ENCODE measurements at regions not wholly inside any gene's neighbourhood (a gene's known extent, or its start where the extent isn't known, plus 50 kb on each side); places are given as distances from the start of the nearest gene placed in this dataset.

DNA sequence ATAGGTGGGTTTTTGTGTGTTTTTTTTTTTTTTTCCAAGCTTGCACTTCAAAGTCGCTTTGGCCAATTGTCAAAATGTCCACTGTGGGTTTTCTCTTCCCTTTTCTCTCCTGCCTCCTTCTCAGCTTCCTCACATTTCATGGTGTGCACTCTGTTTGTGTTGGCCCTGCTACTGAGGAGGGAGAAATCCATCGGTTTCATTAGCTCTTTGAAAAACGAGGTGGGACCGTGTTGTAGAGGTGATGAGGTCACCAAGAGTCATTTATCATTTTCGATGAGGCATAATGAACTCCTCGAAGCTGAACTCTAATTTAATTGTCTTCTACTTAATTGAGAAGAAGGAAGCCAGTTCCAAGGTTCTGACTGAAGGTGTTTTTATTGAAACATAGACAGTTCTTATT is 174.4 kb upstream of the TOX3 start:
- H3K27ac Mint-ChIP-seq: no peak overlapping the region
- H3K27me3 Mint-ChIP-seq (ENCODE audit: low read depth): no peaks in the 10 kb centered on the region
- H3K4me3 Mint-ChIP-seq: no peak overlapping the region
- no peak for DNase-seq (ENCODE audit: low spot score)
- H3K36me3 Mint-ChIP-seq (ENCODE audit: low read depth): no peaks in the 10 kb centered on the region
- H3K4me1 Mint-ChIP-seq (ENCODE audit: low read depth): no peaks in the 10 kb centered on the region
- peaks cover 19% of the 10 kb centered on the region for H3K9me3 Mint-ChIP-seq

DNA sequence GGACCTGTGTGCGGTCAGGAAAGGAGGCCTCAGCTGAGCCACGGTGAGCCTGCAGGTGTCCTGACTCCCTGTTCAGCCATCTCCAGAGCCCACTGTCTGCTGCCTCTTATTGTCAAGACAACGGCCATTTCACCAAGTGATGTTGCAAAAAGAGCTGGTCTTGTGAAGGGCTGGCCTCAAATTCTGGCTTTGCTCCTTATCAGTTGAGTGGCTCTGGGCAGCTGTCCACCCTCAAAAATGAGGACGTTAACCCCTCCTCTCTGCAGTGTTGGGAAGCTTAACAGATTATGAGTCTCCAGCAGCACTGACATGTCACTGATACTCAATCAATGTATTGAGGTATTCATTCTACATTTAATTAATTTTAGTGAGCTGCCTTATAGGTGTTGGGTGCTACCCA is 171.1 kb upstream of the TOX3 start:
- DNase-seq (ENCODE audit: low spot score): no peak
- H3K27me3 Mint-ChIP-seq (ENCODE audit: low read depth): no peaks in the 10 kb centered on the region

DNA sequence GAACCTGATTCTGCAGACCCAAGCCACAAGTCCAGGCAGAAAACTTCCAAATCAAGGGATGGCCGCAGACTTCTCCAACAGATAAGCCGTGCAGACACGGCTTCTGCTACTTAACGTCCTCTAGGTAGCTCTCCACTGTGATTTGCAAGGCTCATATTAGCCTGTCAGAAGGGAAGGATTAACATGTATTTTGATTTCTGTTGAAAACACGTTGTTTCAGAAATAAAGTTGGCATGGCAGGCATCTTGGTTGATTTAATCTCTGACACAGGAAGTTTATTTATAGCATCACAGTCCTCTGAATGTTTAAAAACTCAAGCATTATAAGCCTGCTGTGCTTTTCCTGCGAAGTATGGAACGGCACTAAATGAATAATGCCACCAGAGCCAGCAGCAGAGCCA is 166.8 kb upstream of the TOX3 start:
- H3K4me3 Mint-ChIP-seq: no peak overlapping the region
- H3K36me3 Mint-ChIP-seq (ENCODE audit: low read depth): no peaks in the 10 kb centered on the region
- H3K4me1 Mint-ChIP-seq (ENCODE audit: low read depth): no peaks in the 10 kb centered on the region
- H3K27me3 Mint-ChIP-seq (ENCODE audit: low read depth): no peaks in the 10 kb centered on the region
- no peak for DNase-seq (ENCODE audit: low spot score)
- H3K27ac Mint-ChIP-seq: no peak overlapping the region
- H3K9me3 Mint-ChIP-seq: peaks cover 17% of the 10 kb centered on the region

More for the DNA sequence above, 171.1 kb upstream of the TOX3 start:
- Mint-ChIP-seq H3K4me1 (ENCODE audit: low read depth) (no peaks in the 10 kb centered on the region), H3K36me3 (ENCODE audit: low read depth) (no peaks in the 10 kb centered on the region), H3K4me3 (no peak overlapping the region), H3K9me3 (peaks cover 22% of the 10 kb centered on the region), H3K27ac (no peak overlapping the region)

DNA sequence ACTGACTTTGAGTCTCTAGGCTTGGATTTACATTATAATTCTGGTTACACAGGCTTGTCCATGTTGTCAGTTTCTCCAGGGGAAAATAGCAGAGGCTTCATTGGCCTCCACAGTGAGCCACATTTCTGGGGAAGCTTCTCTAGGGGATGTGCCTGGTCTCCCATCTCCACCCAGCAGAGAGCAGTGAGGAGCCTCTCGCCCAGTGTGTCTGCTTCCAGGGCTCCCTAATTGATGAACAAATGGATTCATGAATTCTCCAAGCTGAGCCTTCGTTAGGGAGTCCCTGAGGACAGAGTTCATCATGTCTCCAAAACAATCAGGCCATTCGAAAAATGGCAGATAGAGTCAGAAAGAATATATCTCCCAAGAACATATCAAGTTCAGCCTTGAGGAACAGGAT is 162.4 kb upstream of the TOX3 start:
- Mint-ChIP-seq H3K9me3 (peaks cover 8% of the 10 kb centered on the region), H3K36me3 (ENCODE audit: low read depth) (no peaks in the 10 kb centered on the region), H3K4me1 (ENCODE audit: low read depth) (no peaks in the 10 kb centered on the region), H3K4me3 (no peak overlapping the region), H3K27me3 (ENCODE audit: low read depth) (no peaks in the 10 kb centered on the region), H3K27ac (no peak overlapping the region)
- DNase-seq (ENCODE audit: low spot score): no peak

DNA sequence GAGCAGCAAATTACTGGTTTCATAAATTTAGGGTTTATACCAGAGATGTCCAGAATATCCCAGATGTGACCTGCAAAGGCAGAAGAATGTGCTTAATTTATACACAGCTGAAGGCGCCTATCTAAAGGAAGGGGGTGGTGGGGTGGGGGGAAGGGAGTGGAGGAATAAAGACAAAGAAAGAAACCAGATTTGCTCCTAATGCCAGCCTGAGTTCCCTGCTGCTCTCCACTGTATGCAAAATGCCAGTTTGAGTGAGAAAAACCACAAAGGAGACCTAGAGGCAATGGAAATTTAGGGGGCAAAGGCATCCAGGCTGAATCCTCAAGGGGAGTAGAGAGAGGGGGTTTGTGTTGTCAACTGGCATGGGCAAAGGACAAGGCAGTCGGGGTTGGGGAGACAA is 161.5 kb upstream of the TOX3 start:
- Mint-ChIP-seq H3K27ac (no peak overlapping the region), H3K4me1 (ENCODE audit: low read depth) (no peaks in the 10 kb centered on the region), H3K4me3 (no peak overlapping the region), H3K36me3 (ENCODE audit: low read depth) (no peaks in the 10 kb centered on the region), H3K27me3 (ENCODE audit: low read depth) (no peaks in the 10 kb centered on the region), H3K9me3 (peaks cover 8% of the 10 kb centered on the region)
- DNase-seq (ENCODE audit: low spot score): no peak

DNA sequence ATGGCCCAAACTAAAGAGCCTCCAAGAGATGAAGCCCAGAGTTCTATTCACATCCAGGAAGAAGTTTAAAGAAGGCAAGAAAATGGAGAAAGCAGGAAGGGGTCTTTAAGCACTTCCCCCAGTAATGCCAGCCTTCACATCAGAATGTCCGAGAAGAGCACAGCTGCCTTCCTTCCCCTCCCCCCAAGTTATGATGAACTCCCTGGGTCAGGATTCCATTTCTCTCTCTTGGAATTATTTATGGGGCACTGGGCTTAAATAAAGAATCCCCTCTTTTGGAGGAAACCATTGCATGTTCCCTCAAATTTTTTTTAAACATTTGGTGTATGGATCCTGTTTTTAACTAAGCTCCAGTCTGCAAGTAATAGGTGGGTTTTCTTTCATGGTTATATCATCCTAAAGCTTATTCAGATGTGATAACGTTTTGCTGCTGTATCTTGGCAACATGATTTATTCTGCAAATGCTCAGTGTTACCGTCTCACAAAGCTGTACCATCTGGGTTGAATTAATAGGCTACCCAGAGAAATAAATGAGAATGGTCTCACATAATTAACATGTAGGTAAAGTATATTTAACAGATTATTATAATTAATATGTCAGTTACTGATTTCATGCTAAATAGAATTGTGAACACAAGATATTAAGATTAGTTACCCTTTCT is 160.9 kb upstream of the TOX3 start:
- H3K4me1 Mint-ChIP-seq (ENCODE audit: low read depth): no peaks in the 10 kb centered on the region
- H3K27ac Mint-ChIP-seq: no peak overlapping the region
- peaks cover 8% of the 10 kb centered on the region for H3K9me3 Mint-ChIP-seq
- no peak overlapping the region for H3K4me3 Mint-ChIP-seq
- H3K27me3 Mint-ChIP-seq (ENCODE audit: low read depth): no peaks in the 10 kb centered on the region
- H3K36me3 Mint-ChIP-seq (ENCODE audit: low read depth): no peaks in the 10 kb centered on the region
- no peak for DNase-seq (ENCODE audit: low spot score)

DNA sequence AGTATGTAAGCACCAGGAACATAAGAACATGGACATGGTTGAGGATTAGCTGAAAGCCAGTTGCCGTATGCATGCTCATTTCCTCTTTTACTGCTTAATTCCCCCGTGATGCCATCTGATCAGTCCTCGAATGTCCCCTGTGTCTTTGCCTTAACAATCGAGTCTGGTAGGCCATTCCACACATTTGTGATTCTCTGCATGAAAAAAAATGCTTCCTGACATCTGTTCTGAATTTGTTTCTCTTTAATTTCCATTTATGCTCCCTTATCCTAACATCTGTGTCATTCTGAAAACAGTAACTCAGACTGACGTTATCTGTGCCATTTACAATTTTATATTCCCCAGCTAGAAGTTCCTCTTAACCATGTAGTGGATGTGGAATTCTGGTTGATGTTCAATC is 158.2 kb upstream of the TOX3 start:
- H3K36me3 Mint-ChIP-seq (ENCODE audit: low read depth): no peaks in the 10 kb centered on the region
- no peaks in the 10 kb centered on the region for H3K4me1 Mint-ChIP-seq (ENCODE audit: low read depth)
- no peak for DNase-seq (ENCODE audit: low spot score)

DNA sequence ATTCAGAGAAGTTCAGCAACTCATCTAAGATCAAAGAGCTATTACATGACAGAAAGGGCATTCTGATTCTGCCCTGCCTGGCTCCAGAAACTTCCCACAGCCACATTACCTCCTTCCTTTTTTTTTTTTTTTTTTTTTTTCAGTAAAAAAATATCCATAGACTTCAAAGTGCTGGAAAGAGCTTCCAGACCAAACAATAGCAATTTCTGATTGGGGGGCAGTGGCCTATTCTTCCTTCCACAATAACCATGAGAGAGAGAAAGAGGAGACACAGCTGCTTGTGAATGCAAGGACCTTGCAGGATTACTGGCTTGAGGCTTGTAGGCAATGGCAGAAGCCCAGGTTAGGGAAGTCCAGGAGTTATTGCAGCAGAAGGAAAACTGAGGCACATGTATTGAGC is 151.0 kb upstream of the TOX3 start:
- H3K27ac Mint-ChIP-seq: no peak overlapping the region
- H3K4me3 Mint-ChIP-seq: no peak overlapping the region
- DNase-seq (ENCODE audit: low spot score): no peak
- H3K4me1 Mint-ChIP-seq (ENCODE audit: low read depth): no peaks in the 10 kb centered on the region
- no peaks in the 10 kb centered on the region for H3K36me3 Mint-ChIP-seq (ENCODE audit: low read depth)
- H3K9me3 Mint-ChIP-seq: peaks cover 19% of the 10 kb centered on the region
- no peaks in the 10 kb centered on the region for H3K27me3 Mint-ChIP-seq (ENCODE audit: low read depth)

More for the DNA sequence above, 158.2 kb upstream of the TOX3 start:
- H3K9me3 Mint-ChIP-seq: peaks cover 8% of the 10 kb centered on the region
- H3K4me3 Mint-ChIP-seq: no peak overlapping the region
- no peaks in the 10 kb centered on the region for H3K27me3 Mint-ChIP-seq (ENCODE audit: low read depth)
- H3K27ac Mint-ChIP-seq: no peak overlapping the region

DNA sequence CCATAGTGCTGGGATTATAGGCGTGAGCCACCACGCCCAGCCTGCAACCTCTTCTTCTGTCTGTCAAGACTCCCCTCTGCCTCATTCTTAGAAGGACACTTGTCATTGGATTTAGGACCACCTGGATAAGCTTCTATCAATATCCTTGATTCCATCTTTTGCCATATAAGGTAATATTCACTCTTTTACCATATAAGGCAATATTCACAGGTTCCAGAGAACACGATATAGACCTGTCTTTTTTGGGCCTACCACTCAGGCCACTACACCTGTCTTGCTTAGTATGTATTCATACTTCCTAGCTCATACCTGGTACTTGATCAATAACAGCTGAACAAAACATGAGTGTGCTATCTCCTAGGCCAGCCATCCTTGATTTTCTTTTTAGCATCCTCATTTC is 149.2 kb upstream of the TOX3 start:
- Mint-ChIP-seq H3K27me3 (ENCODE audit: low read depth) (no peaks in the 10 kb centered on the region), H3K27ac (no peak overlapping the region), H3K36me3 (ENCODE audit: low read depth) (no peaks in the 10 kb centered on the region), H3K9me3 (peaks cover 22% of the 10 kb centered on the region), H3K4me3 (no peak overlapping the region), H3K4me1 (ENCODE audit: low read depth) (no peaks in the 10 kb centered on the region)
- DNase-seq (ENCODE audit: low spot score): no peak

DNA sequence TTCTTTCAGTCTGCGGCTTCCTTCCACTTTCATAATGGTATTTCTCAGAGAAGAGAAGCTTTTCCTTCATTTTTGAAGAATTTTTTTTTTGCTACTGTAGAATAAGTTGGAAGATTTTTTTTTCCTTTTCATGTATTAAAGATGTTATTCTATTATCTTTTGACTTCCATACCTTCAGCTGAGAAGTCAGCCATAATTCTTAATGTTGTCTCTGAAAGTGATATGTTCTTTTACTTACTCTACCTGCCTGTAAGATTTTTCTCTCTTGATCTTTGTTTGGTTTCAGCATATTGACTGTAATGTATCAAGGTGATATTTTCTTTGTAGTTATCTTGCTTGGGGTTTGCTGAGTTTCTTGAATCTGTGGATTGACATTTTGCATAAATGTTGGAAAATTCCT is 143.5 kb upstream of the TOX3 start:
- H3K4me3 Mint-ChIP-seq: no peak overlapping the region
- no peak for DNase-seq (ENCODE audit: low spot score)
- H3K36me3 Mint-ChIP-seq (ENCODE audit: low read depth): no peaks in the 10 kb centered on the region
- no peaks in the 10 kb centered on the region for H3K4me1 Mint-ChIP-seq (ENCODE audit: low read depth)
- H3K27ac Mint-ChIP-seq: no peak overlapping the region
- no peaks in the 10 kb centered on the region for H3K27me3 Mint-ChIP-seq (ENCODE audit: low read depth)
- H3K9me3 Mint-ChIP-seq: peaks cover 21% of the 10 kb centered on the region

DNA sequence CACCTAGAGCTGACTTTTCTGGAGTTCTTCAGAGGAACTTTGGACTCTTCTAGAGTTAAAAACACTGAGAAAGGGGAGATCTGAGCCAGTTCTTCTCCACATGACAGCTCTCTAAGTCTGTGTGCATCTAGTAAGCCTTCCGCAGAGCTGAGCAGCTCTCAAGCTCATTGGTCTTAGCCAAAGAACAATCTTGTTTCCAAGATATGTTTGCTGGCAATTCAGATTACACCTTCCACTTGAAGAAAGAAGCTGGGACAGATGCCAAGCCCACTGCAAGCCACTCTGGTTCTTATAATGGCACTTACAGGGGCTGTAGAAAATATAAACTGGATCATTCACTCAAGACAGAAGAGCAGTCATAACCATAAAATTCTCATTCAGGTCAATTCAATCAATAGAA is 134.1 kb upstream of the TOX3 start:
- Mint-ChIP-seq H3K27me3 (ENCODE audit: low read depth) (no peaks in the 10 kb centered on the region), H3K36me3 (ENCODE audit: low read depth) (no peaks in the 10 kb centered on the region), H3K4me3 (no peak overlapping the region), H3K4me1 (ENCODE audit: low read depth) (no peaks in the 10 kb centered on the region), H3K9me3 (peaks cover 11% of the 10 kb centered on the region), H3K27ac (no peak overlapping the region)
- DNase-seq (ENCODE audit: low spot score): no peak

DNA sequence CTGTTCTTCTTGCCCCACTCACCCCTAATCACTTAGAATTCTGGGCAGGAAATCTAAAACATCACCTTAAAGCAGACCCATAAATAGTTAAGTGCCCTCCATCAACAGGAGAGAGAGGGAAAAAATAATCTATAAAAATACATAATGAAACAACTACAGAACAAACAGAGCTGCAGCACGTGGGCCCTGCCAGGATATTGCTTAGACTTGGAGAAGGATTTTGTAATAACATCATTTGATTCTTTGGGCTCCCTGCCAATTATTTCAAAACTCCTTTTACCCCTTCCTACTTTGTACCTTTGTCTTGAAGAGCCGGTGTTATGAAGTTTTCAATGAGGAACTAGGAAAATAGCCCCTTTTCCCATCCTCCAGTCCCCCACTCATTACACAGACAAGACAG is 130.6 kb upstream of the TOX3 start:
- peaks cover 10% of the 10 kb centered on the region for H3K9me3 Mint-ChIP-seq
- no peak overlapping the region for H3K4me3 Mint-ChIP-seq
- H3K27ac Mint-ChIP-seq: no peak overlapping the region
- no peaks in the 10 kb centered on the region for H3K27me3 Mint-ChIP-seq (ENCODE audit: low read depth)
- H3K4me1 Mint-ChIP-seq (ENCODE audit: low read depth): no peaks in the 10 kb centered on the region
- no peak for DNase-seq (ENCODE audit: low spot score)
- H3K36me3 Mint-ChIP-seq (ENCODE audit: low read depth): no peaks in the 10 kb centered on the region

DNA sequence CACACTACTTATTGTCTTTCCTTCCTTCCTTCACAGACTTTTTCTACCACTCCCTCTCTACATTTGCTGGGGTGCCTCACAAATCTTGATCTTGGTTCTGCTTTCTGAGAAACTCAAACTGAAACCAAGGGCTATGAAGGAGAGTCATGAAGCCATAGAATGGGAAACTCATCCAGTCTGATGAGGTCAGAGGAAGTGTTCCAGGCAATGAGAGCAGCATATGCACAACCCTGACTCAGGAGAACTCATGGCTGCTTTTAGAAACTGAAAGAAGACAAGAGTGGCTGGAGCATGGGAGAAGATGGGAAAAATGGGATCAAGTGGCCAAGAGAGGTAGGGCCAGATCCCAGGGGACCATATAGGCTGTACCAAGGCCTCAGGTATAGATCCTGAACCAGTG is 130.0 kb upstream of the TOX3 start:
- Mint-ChIP-seq H3K27ac (no peak overlapping the region), H3K36me3 (ENCODE audit: low read depth) (no peaks in the 10 kb centered on the region), H3K4me1 (ENCODE audit: low read depth) (no peaks in the 10 kb centered on the region), H3K4me3 (no peak overlapping the region), H3K9me3 (peaks cover 12% of the 10 kb centered on the region), H3K27me3 (ENCODE audit: low read depth) (no peaks in the 10 kb centered on the region)
- DNase-seq (ENCODE audit: low spot score): no peak

DNA sequence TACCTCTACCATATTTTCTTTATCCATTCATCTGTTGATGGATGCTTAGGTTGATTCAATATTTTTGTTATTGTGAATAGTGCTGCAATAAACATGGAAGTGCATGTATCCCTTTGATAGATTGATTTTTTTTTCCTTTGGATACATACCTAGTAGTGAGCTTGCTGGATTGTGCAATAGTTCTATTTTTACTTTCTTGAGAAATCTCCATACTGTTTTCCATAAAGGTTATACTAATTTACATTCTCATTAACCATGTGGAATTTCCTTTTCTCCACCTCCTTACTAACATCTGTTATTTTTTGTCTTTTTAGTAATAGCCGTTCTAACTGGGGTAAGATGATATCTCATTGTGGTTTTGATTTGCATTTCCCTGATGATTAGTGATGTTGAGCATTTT is 124.6 kb upstream of the TOX3 start:
- Mint-ChIP-seq H3K27me3 (ENCODE audit: low read depth) (no peaks in the 10 kb centered on the region), H3K4me1 (ENCODE audit: low read depth) (no peaks in the 10 kb centered on the region), H3K36me3 (ENCODE audit: low read depth) (no peaks in the 10 kb centered on the region)

DNA sequence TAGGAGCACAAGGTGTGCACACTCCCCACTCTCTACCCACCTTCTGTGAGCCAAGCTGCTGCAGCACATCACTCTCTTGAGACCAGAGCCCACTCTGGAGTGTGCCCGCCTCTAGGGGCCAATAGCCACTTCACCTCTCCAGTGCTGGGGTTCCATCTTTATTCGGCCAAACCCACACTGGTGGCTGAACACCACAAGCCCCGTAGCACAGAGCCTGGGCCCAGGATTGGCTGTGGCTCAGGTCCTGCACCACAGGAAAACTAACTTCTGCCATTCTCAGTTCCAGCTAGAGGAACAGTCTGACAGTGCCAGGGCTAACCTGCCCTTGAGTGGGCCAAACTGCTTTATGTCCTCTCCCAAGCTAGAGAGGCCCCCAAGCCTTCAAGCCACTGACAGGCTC is 111.0 kb upstream of the TOX3 start:
- no peak for DNase-seq (ENCODE audit: low spot score)

More for the DNA sequence above, 124.6 kb upstream of the TOX3 start:
- Mint-ChIP-seq H3K27ac (no peak overlapping the region), H3K9me3 (peaks cover 19% of the 10 kb centered on the region), H3K4me3 (no peak overlapping the region)
- DNase-seq (ENCODE audit: low spot score): no peak

More for the DNA sequence above, 111.0 kb upstream of the TOX3 start:
- no peaks in the 10 kb centered on the region for H3K4me1 Mint-ChIP-seq (ENCODE audit: low read depth)
- H3K27me3 Mint-ChIP-seq (ENCODE audit: low read depth): no peaks in the 10 kb centered on the region
- H3K36me3 Mint-ChIP-seq (ENCODE audit: low read depth): no peaks in the 10 kb centered on the region
- H3K9me3 Mint-ChIP-seq: peaks cover 31% of the 10 kb centered on the region
- no peak overlapping the region for H3K4me3 Mint-ChIP-seq
- no peak overlapping the region for H3K27ac Mint-ChIP-seq
